ENCODE measurements at regions not wholly inside any gene's neighbourhood (a gene's known extent, or its start where the extent isn't known, plus 50 kb on each side); places are given as distances from the start of the nearest gene placed in this dataset.

DNA sequence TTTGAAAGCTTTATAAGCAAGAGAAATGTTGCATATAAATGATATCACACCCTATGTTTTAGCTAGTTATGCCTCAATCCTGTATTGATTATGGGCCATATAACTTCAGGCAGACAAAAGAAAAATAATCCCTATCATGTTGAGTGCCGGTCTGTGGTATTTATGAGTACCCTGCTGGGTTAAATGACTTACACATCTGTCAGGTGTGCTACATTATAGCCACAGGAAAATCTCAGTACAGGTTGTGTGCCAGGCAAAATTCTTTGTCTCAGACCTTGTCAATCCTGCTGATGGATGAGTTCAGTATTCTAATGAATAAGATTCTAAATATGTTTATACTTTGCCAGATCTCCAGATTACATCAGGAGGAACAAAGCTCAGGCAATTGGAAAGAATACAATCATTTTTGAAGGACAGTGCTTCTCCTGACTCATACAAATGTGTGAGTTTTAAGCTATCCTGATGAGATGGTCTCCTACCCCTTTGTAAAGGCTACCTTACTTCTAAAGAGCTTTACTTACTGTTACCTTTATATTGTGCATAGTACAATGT, 109.8 kb upstream of the FOXG1 start:
- H3K4me2 ChIP-seq (ENCODE audit: low read length), result no peak overlapping the region
- no peak overlapping the region for H3K18ac ChIP-seq (ENCODE audit: low read length)
- no CpG with 5 or more reads among the region's 1 CpG for WGBS (ENCODE audit: extremely low coverage, insufficient coverage, insufficient read length)
- no peak overlapping the region for H2AK5ac ChIP-seq (ENCODE audit: low read length)
- H4K91ac ChIP-seq (ENCODE audit: low read depth, low read length), result no peak overlapping the region
- H3K27me3 ChIP-seq (ENCODE audit: insufficient read depth, low read length), result no peaks in the 10 kb centered on the region
- no peaks in the 10 kb centered on the region for H3K36me3 ChIP-seq (ENCODE audit: control insufficient read depth in 1 of 2, insufficient read depth in 2 of 2, low read length in 2 of 2)
- no peak overlapping the region for H4K8ac ChIP-seq (ENCODE audit: low read depth, low read length)
- H3K79me1 ChIP-seq (ENCODE audit: low read length), result peaks cover 6% of the 10 kb centered on the region
- H4K12ac ChIP-seq (ENCODE audit: low read depth, low read length), result no peak overlapping the region
- no peaks in the 10 kb centered on the region for H3K9me3 ChIP-seq (ENCODE audit: insufficient read depth, low read depth, low read length)
- H3K4me1 ChIP-seq (ENCODE audit: control insufficient read depth in 1 of 2, insufficient read depth in 2 of 2, low read length in 2 of 2), result peaks cover 8 to 9% of the 10 kb centered on the region in 2 experiments
- H3K14ac ChIP-seq (ENCODE audit: low read length), result no peak overlapping the region
- no peak overlapping the region for H2BK5ac ChIP-seq (ENCODE audit: low read depth, low read length, poor library complexity)
- H2BK120ac ChIP-seq (ENCODE audit: insufficient read depth, low read length, poor library complexity), result no peak overlapping the region
- no peak overlapping the region for H3K4me3 ChIP-seq (ENCODE audit: low read depth, low read length)
- no peak overlapping the region for H3K23ac ChIP-seq (ENCODE audit: low read length)
- no peak overlapping the region for H3K4ac ChIP-seq (ENCODE audit: low read depth, low read length)
- no peak for DNase-seq
- no peak overlapping the region for H3K9ac ChIP-seq (ENCODE audit: low read length)
- H2BK12ac ChIP-seq (ENCODE audit: low read length), result no peak overlapping the region
- H3K27ac ChIP-seq (ENCODE audit: low read depth, low read length), result no peak overlapping the region
- peaks cover 2% of the 10 kb centered on the region for H3K79me2 ChIP-seq (ENCODE audit: control insufficient read depth, insufficient read depth, low read length, poor library complexity)
- H2AFZ ChIP-seq (ENCODE audit: insufficient read depth, low read length, poor library complexity), result no peak overlapping the region

DNA sequence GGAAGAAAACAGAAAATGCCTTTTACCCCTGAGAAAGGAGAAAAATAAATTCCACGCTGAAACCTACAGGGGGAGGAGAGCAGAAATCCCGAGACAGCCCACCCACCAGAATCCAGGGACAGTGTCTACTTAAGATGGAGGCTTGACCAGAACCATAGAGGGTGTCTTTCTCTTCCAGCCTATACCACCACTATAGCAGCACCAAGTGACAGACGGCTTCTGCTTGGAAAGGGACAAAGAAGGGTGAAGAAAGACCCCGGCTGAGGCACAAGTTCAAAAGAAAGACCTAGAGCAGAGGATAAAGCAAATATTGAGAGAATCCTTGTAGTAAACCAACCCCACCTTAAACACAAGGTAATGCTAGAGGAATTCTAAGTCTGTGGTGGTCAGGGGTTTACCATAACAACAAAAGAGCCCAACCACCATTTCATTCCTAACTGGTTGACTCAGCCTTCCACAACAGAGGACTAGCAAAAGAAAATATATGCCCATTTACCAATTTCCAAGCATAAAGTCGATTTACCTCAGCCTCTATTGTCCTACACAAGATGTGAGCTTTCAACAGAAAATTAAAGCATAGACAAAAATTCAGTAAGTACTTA, 105.3 kb upstream of the FOXG1 start:
- H3K4me1 ChIP-seq (ENCODE audit: control insufficient read depth in 1 of 2, insufficient read depth in 2 of 2, low read length in 2 of 2), result peaks cover 5 to 7% of the 10 kb centered on the region in 2 experiments
- DNase-seq, result peak; percentile 3 to 44
- peak overlapping the region; percentile 67 for H3K4ac ChIP-seq (ENCODE audit: low read depth, low read length)
- no peaks in the 10 kb centered on the region for H3K9me3 ChIP-seq (ENCODE audit: insufficient read depth, low read depth, low read length)
- no peak overlapping the region for H3K23ac ChIP-seq (ENCODE audit: low read length)
- H4K91ac ChIP-seq (ENCODE audit: low read depth, low read length), result peak overlapping the region; percentile 92
- H3K4me3 ChIP-seq (ENCODE audit: low read depth, low read length), result no peak overlapping the region
- WGBS (ENCODE audit: extremely low coverage, insufficient coverage, insufficient read length), result no CpG with 5 or more reads among the region's 5 CpGs
- H3K14ac ChIP-seq (ENCODE audit: low read length), result peak overlapping the region; percentile 79
- H4K8ac ChIP-seq (ENCODE audit: low read depth, low read length), result peak overlapping the region; percentile 78
- H2BK120ac ChIP-seq (ENCODE audit: insufficient read depth, low read length, poor library complexity), result peak overlapping the region; percentile 98
- peak overlapping the region; percentile 74 for H4K12ac ChIP-seq (ENCODE audit: low read depth, low read length)
- no peaks in the 10 kb centered on the region for H3K27me3 ChIP-seq (ENCODE audit: insufficient read depth, low read length)
- peak overlapping the region; percentile 27 for H3K9ac ChIP-seq (ENCODE audit: low read length)
- H2BK5ac ChIP-seq (ENCODE audit: low read depth, low read length, poor library complexity), result peak overlapping the region; percentile 94
- no peak overlapping the region for H2AK5ac ChIP-seq (ENCODE audit: low read length)
- peak overlapping the region; percentile 96 for H2AFZ ChIP-seq (ENCODE audit: insufficient read depth, low read length, poor library complexity)
- H3K79me1 ChIP-seq (ENCODE audit: low read length), result peaks cover 6% of the 10 kb centered on the region
- H3K36me3 ChIP-seq (ENCODE audit: control insufficient read depth in 1 of 2, insufficient read depth in 2 of 2, low read length in 2 of 2), result no peaks in the 10 kb centered on the region
- H3K27ac ChIP-seq (ENCODE audit: low read depth, low read length), result peak overlapping the region; percentile 98
- H2BK12ac ChIP-seq (ENCODE audit: low read length), result peak overlapping the region; percentile 61
- no peak overlapping the region for H3K18ac ChIP-seq (ENCODE audit: low read length)
- peak overlapping the region; percentile 58 for H3K4me2 ChIP-seq (ENCODE audit: low read length)
- H3K79me2 ChIP-seq (ENCODE audit: control insufficient read depth, insufficient read depth, low read length, poor library complexity), result peaks cover 2% of the 10 kb centered on the region

DNA sequence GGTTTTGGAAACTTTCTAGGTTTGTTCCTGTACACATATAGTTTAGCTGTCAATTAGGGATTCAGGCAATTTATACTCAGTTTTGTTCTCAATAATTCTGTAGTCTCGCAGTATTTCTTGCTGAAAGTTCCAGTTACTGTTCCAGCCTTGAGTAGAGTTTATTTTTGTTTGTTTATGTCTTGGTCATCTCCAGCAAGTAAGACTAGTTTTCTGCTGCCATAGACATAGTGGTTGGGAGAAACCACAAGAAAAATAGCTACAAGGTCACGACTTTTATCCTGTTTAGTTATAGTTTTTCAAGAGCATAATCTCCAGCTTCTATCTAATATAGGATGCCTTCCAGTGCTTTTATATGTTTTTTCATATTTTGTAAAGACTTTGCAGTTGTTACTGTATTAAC, 99.6 kb upstream of the FOXG1 start:
- no peak overlapping the region for H4K8ac ChIP-seq (ENCODE audit: low read depth, low read length)
- H3K9me3 ChIP-seq (ENCODE audit: insufficient read depth, low read depth, low read length), result no peaks in the 10 kb centered on the region
- no peaks in the 10 kb centered on the region for H3K36me3 ChIP-seq (ENCODE audit: control insufficient read depth in 1 of 2, insufficient read depth in 2 of 2, low read length in 2 of 2)
- H2BK12ac ChIP-seq (ENCODE audit: low read length), result no peak overlapping the region
- H3K27ac ChIP-seq (ENCODE audit: low read depth, low read length), result no peak overlapping the region
- H3K23ac ChIP-seq (ENCODE audit: low read length), result no peak overlapping the region
- WGBS (ENCODE audit: extremely low coverage, insufficient coverage, insufficient read length), result no CpG with 5 or more reads among the region's 2 CpGs
- no peak overlapping the region for H3K9ac ChIP-seq (ENCODE audit: low read length)
- H3K4ac ChIP-seq (ENCODE audit: low read depth, low read length), result no peak overlapping the region
- H3K4me2 ChIP-seq (ENCODE audit: low read length), result no peak overlapping the region
- no peak overlapping the region for H3K4me3 ChIP-seq (ENCODE audit: low read depth, low read length)
- DNase-seq, result no peak
- H3K18ac ChIP-seq (ENCODE audit: low read length), result no peak overlapping the region
- H3K79me2 ChIP-seq (ENCODE audit: control insufficient read depth, insufficient read depth, low read length, poor library complexity), result no peaks in the 10 kb centered on the region
- no peaks in the 10 kb centered on the region for H3K27me3 ChIP-seq (ENCODE audit: insufficient read depth, low read length)
- no peak overlapping the region for H4K91ac ChIP-seq (ENCODE audit: low read depth, low read length)
- H2BK120ac ChIP-seq (ENCODE audit: insufficient read depth, low read length, poor library complexity), result no peak overlapping the region
- H3K4me1 ChIP-seq (ENCODE audit: control insufficient read depth in 1 of 2, insufficient read depth in 2 of 2, low read length in 2 of 2), result no peaks in the 10 kb centered on the region
- H3K14ac ChIP-seq (ENCODE audit: low read length), result no peak overlapping the region
- H2BK5ac ChIP-seq (ENCODE audit: low read depth, low read length, poor library complexity), result no peak overlapping the region
- H2AFZ ChIP-seq (ENCODE audit: insufficient read depth, low read length, poor library complexity), result no peak overlapping the region
- no peak overlapping the region for H4K12ac ChIP-seq (ENCODE audit: low read depth, low read length)
- H2AK5ac ChIP-seq (ENCODE audit: low read length), result no peak overlapping the region
- no peaks in the 10 kb centered on the region for H3K79me1 ChIP-seq (ENCODE audit: low read length)

DNA sequence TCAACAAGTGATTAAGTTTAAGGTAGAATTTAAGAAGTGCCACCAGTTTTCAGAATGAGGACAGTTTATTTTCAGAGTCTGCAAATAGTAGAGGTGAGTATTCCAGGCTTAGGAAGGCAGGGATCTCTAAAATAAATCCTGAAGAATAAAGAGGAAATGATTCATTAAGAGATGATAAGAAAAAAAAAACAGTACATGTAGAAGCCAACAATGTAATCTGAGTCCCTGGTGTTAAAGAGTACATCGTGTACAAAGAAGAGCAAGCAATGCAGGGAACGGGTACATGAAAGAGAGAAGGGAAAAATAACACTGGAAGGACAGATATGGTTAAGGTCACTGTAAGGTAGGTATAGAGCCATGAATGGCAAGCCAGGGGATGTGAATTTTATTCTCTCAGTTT, 95.2 kb upstream of the FOXG1 start:
- H4K12ac ChIP-seq (ENCODE audit: low read depth, low read length), result no peak overlapping the region
- H3K4me1 ChIP-seq (ENCODE audit: control insufficient read depth in 1 of 2, insufficient read depth in 2 of 2, low read length in 2 of 2), result no peaks in the 10 kb centered on the region
- H3K27me3 ChIP-seq (ENCODE audit: insufficient read depth, low read length), result no peaks in the 10 kb centered on the region
- DNase-seq, result no peak
- H2BK12ac ChIP-seq (ENCODE audit: low read length), result no peak overlapping the region
- no peak overlapping the region for H3K4me2 ChIP-seq (ENCODE audit: low read length)
- H3K79me2 ChIP-seq (ENCODE audit: control insufficient read depth, insufficient read depth, low read length, poor library complexity), result no peaks in the 10 kb centered on the region
- H4K8ac ChIP-seq (ENCODE audit: low read depth, low read length), result no peak overlapping the region
- WGBS (ENCODE audit: extremely low coverage, insufficient coverage, insufficient read length), result no CpG with 5 or more reads among the region's 2 CpGs
- H2BK120ac ChIP-seq (ENCODE audit: insufficient read depth, low read length, poor library complexity), result no peak overlapping the region
- H3K9me3 ChIP-seq (ENCODE audit: insufficient read depth, low read depth, low read length), result no peaks in the 10 kb centered on the region
- H3K36me3 ChIP-seq (ENCODE audit: control insufficient read depth in 1 of 2, insufficient read depth in 2 of 2, low read length in 2 of 2), result no peaks in the 10 kb centered on the region
- no peak overlapping the region for H4K91ac ChIP-seq (ENCODE audit: low read depth, low read length)
- no peak overlapping the region for H3K9ac ChIP-seq (ENCODE audit: low read length)
- no peak overlapping the region for H2AK5ac ChIP-seq (ENCODE audit: low read length)
- no peak overlapping the region for H2BK5ac ChIP-seq (ENCODE audit: low read depth, low read length, poor library complexity)
- no peak overlapping the region for H3K27ac ChIP-seq (ENCODE audit: low read depth, low read length)
- H3K18ac ChIP-seq (ENCODE audit: low read length), result no peak overlapping the region
- no peak overlapping the region for H3K14ac ChIP-seq (ENCODE audit: low read length)
- H3K79me1 ChIP-seq (ENCODE audit: low read length), result no peaks in the 10 kb centered on the region
- no peak overlapping the region for H3K23ac ChIP-seq (ENCODE audit: low read length)
- H3K4me3 ChIP-seq (ENCODE audit: low read depth, low read length), result no peak overlapping the region
- no peak overlapping the region for H2AFZ ChIP-seq (ENCODE audit: insufficient read depth, low read length, poor library complexity)
- H3K4ac ChIP-seq (ENCODE audit: low read depth, low read length), result no peak overlapping the region
